OCI-LY1 (cell line): ENCODE measurements at regions not wholly inside any gene's neighbourhood (a gene's known extent, or its start where the extent isn't known, plus 50 kb on each side); places are given as distances from the start of the nearest gene placed in this dataset.

Experiments
- CTCF ChIP-seq: fragments of 200-600 bp; sonication (generic), shearing (Covaris generic); IDR thresholded peaks from 2 replicates; pipeline ENCODE4 v1.5.1; 2017; ENCODE audit warnings: mild to moderate bottlenecking, antibody characterized with exemption, low read length, moderate library complexity, mixed read lengths
- EZH2 ChIP-seq: fragments of 200-600 bp; sonication (generic), shearing (Covaris generic); IDR thresholded peaks from 2 replicates; pipeline ENCODE4 v1.8.0; 2017; ENCODE audit warnings: borderline replicate concordance, mixed run types, mild to moderate bottlenecking, antibody characterized with exemption, low read length, moderate library complexity, mixed read lengths

GRCh38 chr2:4295680-4296079 lies 592.3 kb downstream of the DCDC2C start:
- TF ChIP-seq CTCF, result no peak
- TF ChIP-seq EZH2, result no peak
